CD4-positive, alpha-beta memory T cell (primary cell): ENCODE measurements at regions not wholly inside any gene's neighbourhood (a gene's known extent, or its start where the extent isn't known, plus 50 kb on each side); places are given as distances from the start of the nearest gene placed in this dataset.
A peak's percentile ranks its signal among the peaks of the same experiment; 100 is the strongest.

Experiments
- CTCF ChIA-PET: fragments of 350-600 bp; sonication (Branson Sonifier 250); formaldehyde crosslinking; loops from one replicate; lab custom pipeline; 2021; ENCODE audit warnings: inconsistent platforms; ENCODE audit not compliant: partially characterized antibody; lab: Charles Lee
- POLR2A ChIA-PET: fragments of 350-600 bp; sonication (Branson Sonifier 250); formaldehyde crosslinking; loops from one replicate; lab custom pipeline; 2021; ENCODE audit not compliant: partially characterized antibody; lab: Charles Lee
- DNase-seq, 5 donors: peaks; one replicate each; pipeline versions ENCODE4 v3.0.0 to v3.0.0-alpha.2; 2020 to 2022; ENCODE audit warnings: mixed read lengths in 1 of 5
- H3K27ac ChIP-seq: one replicate; pipeline ENCODE4 v1.7.0; 2013; ENCODE audit warnings: low read depth, low read length
- H3K27me3 ChIP-seq: 2 replicates; pipeline ENCODE4 v1.7.0; 2013; ENCODE audit warnings: mild to moderate bottlenecking, low read length, moderate library complexity; ENCODE audit not compliant: insufficient read depth
- H3K36me3 ChIP-seq: 2 replicates; pipeline ENCODE4 v1.7.0; 2013; ENCODE audit warnings: mild to moderate bottlenecking, low read length, moderate library complexity; ENCODE audit not compliant: insufficient read depth
- H3K4me1 ChIP-seq: 2 replicates; pipeline ENCODE4 v1.7.0; 2013; ENCODE audit warnings: mild to moderate bottlenecking, low read length, moderate library complexity; ENCODE audit not compliant: insufficient read depth
- H3K4me3 ChIP-seq, 2 donors: one replicate each; pipeline ENCODE4 v1.7.0; 2013; ENCODE audit warnings: low read length in 2 of 2, mild to moderate bottlenecking in 1 of 2
- H3K9me3 ChIP-seq, 2 donors: one replicate each; pipeline ENCODE4 v1.7.0; 2013; ENCODE audit warnings: low read length in 2 of 2, control low read depth in 1 of 2; ENCODE audit not compliant: control insufficient read depth in 1 of 2
- H3K27ac Mint-ChIP-seq, 7 donors: one replicate each; pipeline ENCODE4 v1.8.0; 2020 to 2021; ENCODE audit warnings: mixed read lengths in 7 of 7, mild to moderate bottlenecking in 6 of 7, inconsistent platforms in 3 of 7, moderate library complexity in 3 of 7
- H3K27me3 Mint-ChIP-seq, 2 donors: one replicate each; pipeline ENCODE4 v1.8.0; 2020 to 2021; ENCODE audit warnings: mixed read lengths in 2 of 2
- H3K36me3 Mint-ChIP-seq, 2 donors: one replicate each; pipeline ENCODE4 v1.8.0; 2020 to 2021; ENCODE audit warnings: mixed read lengths in 2 of 2, inconsistent platforms in 1 of 2, mild to moderate bottlenecking in 1 of 2
- H3K4me1 Mint-ChIP-seq, 4 donors: one replicate each; pipeline ENCODE4 v1.8.0; 2020 to 2021; ENCODE audit warnings: mixed read lengths in 4 of 4, mild to moderate bottlenecking in 1 of 4
- H3K4me3 Mint-ChIP-seq, 8 donors: one replicate each; pipeline ENCODE4 v1.8.0; 2020 to 2021; ENCODE audit warnings: mixed read lengths in 8 of 8, mild to moderate bottlenecking in 7 of 8, moderate library complexity in 6 of 8, inconsistent platforms in 3 of 8
- H3K9me3 Mint-ChIP-seq, 8 donors: one replicate each; pipeline ENCODE4 v1.8.0; 2020 to 2021; ENCODE audit warnings: mixed read lengths in 8 of 8, mild to moderate bottlenecking in 5 of 8, inconsistent platforms in 3 of 8, moderate library complexity in 1 of 8
- intact Hi-C: fragments of 100-400 bp; cut with micrococcal nuclease; formaldehyde crosslinking; loops from one replicate; pipeline ENCODE4 v1.15.1; 2023

DNA sequence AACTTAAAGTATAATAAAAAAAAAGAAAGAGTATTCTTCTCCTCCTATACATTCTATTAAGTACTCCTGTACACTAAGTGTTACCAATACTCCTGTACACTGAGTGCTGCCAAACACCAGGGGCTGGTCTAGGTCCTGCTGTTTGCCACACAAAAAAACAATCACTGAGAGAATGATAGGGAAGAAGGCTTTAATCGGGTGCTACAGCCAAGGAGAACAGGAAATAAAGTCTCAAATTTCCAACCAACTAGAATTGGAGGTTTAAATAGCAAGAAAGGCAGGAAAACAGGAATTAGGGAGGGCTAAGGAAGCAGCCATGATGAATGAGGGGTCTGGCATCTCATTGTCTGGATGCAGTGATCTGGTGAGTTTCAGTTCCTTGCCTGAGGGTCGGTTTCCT, 239.8 kb downstream of the ZNF674 start:
- Histone ChIP-seq H3K4me3 (no peak overlapping the region), H3K27me3 (no peaks in the 10 kb centered on the region), H3K9me3 (no peaks in the 10 kb centered on the region), H3K27ac (no peak overlapping the region), H3K36me3 (no peaks in the 10 kb centered on the region), H3K4me1 (no peaks in the 10 kb centered on the region)
- Mint-ChIP-seq H3K9me3 (peaks cover 0 to 18% (median 9%) of the 10 kb centered on the region in 8 donors), H3K4me3 (no peak overlapping the region), H3K27ac (no peak overlapping the region), H3K27me3 (no peaks in the 10 kb centered on the region), H3K4me1 (peaks cover 0 to 6% (median 0%) of the 10 kb centered on the region in 4 donors), H3K36me3 (no peaks in the 10 kb centered on the region)
- CTCF ChIA-PET, result no interaction called here
- POLR2A ChIA-PET, result no interaction called here
- no peak for DNase-seq
- intact Hi-C loops, result no loop called here

GRCh38 chrX:46301903-46302302, 243.3 kb downstream of the ZNF674 start:
- no peak overlapping the region for H3K4me3 Mint-ChIP-seq
- CTCF ChIA-PET, result no interaction called here
- Histone ChIP-seq H3K27me3 (no peaks in the 10 kb centered on the region), H3K27ac (no peak overlapping the region), H3K4me1 (no peaks in the 10 kb centered on the region), H3K9me3 (no peaks in the 10 kb centered on the region), H3K4me3 (no peak overlapping the region), H3K36me3 (no peaks in the 10 kb centered on the region)
- no peak overlapping the region for H3K27ac Mint-ChIP-seq
- peaks cover 0 to 18% (median 9%) of the 10 kb centered on the region in 8 donors for H3K9me3 Mint-ChIP-seq
- intact Hi-C loops, result no loop called here
- POLR2A ChIA-PET, result no interaction called here
- no peaks in the 10 kb centered on the region for H3K4me1 Mint-ChIP-seq
- H3K27me3 Mint-ChIP-seq, result no peaks in the 10 kb centered on the region
- H3K36me3 Mint-ChIP-seq, result no peaks in the 10 kb centered on the region
- DNase-seq, result no peak

GRCh38 chrX:46298821-46299220, 246.4 kb downstream of the ZNF674 start:
- intact Hi-C loops, result no loop called here
- H3K4me1 Mint-ChIP-seq, result no peaks in the 10 kb centered on the region
- peaks cover 0 to 1% of the 10 kb centered on the region in 2 donors for H3K27me3 Mint-ChIP-seq
- H3K27ac Mint-ChIP-seq, result no peak overlapping the region
- DNase-seq, result no peak
- Histone ChIP-seq H3K36me3 (no peaks in the 10 kb centered on the region), H3K27ac (no peak overlapping the region), H3K4me3 (no peak overlapping the region), H3K27me3 (no peaks in the 10 kb centered on the region), H3K4me1 (no peaks in the 10 kb centered on the region), H3K9me3 (no peaks in the 10 kb centered on the region)
- peaks cover 0 to 1% (median 0%) of the 10 kb centered on the region in 8 donors for H3K9me3 Mint-ChIP-seq
- H3K4me3 Mint-ChIP-seq, result no peak overlapping the region
- ChIA-PET CTCF (no interaction called here), POLR2A (no interaction called here)
- no peaks in the 10 kb centered on the region for H3K36me3 Mint-ChIP-seq

- Histone ChIP-seq H3K36me3 (no peaks in the 10 kb centered on the region), H3K27me3 (no peaks in the 10 kb centered on the region), H3K9me3 (no peaks in the 10 kb centered on the region), H3K27ac (no peak overlapping the region), H3K4me3 (no peak overlapping the region), H3K4me1 (no peaks in the 10 kb centered on the region)
- Mint-ChIP-seq H3K27me3 (peaks cover 0 to 1% of the 10 kb centered on the region in 2 donors), H3K36me3 (no peaks in the 10 kb centered on the region), H3K4me3 (no peak overlapping the region), H3K27ac (no peak overlapping the region), H3K4me1 (no peaks in the 10 kb centered on the region), H3K9me3 (peaks cover 0 to 1% (median 0%) of the 10 kb centered on the region in 8 donors)
- ChIA-PET POLR2A (no interaction called here), CTCF (no interaction called here)
- no peak for DNase-seq
- intact Hi-C loops, result no loop called here
Measured at GRCh38 chrX:46295963-46296362, 249.3 kb downstream of the ZNF674 start.

DNA sequence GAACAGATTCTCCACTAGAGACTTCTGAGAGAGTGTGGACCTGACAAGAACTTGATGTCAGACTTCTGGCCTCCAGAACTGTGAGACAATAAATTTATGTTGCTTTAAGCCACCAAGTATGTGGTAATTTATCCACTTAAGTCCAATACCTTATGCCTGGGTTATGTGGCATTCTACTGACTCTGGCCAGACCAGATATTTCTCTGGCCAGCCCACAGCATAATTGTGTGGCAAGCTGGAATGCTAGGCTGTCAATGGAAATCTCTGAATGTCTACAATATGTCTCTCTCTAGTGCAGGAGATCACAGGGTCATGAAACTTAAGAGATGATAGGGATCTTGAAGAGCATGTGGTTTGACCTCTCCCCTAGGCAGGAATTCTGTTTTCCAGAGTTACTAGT, 251.0 kb downstream of the ZNF674 start:
- no peak for DNase-seq
- H3K9me3 ChIP-seq, result no peaks in the 10 kb centered on the region
- intact Hi-C loops, result no loop called here
- H3K27ac ChIP-seq, result no peak overlapping the region
- CTCF ChIA-PET, result no interaction called here
- no peaks in the 10 kb centered on the region for H3K4me1 ChIP-seq
- no peak overlapping the region for H3K4me3 ChIP-seq
- H3K4me1 Mint-ChIP-seq, result no peaks in the 10 kb centered on the region
- peaks cover 0 to 1% of the 10 kb centered on the region in 2 donors for H3K27me3 Mint-ChIP-seq
- POLR2A ChIA-PET, result no interaction called here
- no peaks in the 10 kb centered on the region for H3K36me3 Mint-ChIP-seq
- H3K27me3 ChIP-seq, result no peaks in the 10 kb centered on the region
- no peaks in the 10 kb centered on the region for H3K36me3 ChIP-seq
- no peak overlapping the region for H3K27ac Mint-ChIP-seq
- no peak overlapping the region for H3K4me3 Mint-ChIP-seq
- H3K9me3 Mint-ChIP-seq, result peaks cover 0 to 2% (median 0%) of the 10 kb centered on the region in 8 donors

GRCh38 chrX:46279925-46280313, 265.3 kb downstream of the ZNF674 start:
- no peaks in the 10 kb centered on the region for H3K9me3 ChIP-seq
- no peaks in the 10 kb centered on the region for H3K27me3 ChIP-seq
- no peaks in the 10 kb centered on the region for H3K27me3 Mint-ChIP-seq
- intact Hi-C loops, result no loop called here
- no peaks in the 10 kb centered on the region for H3K36me3 ChIP-seq
- H3K27ac ChIP-seq, result no peak overlapping the region
- peaks cover 17% of the 10 kb centered on the region for H3K4me1 ChIP-seq
- peaks cover 0 to 2% (median 0%) of the 10 kb centered on the region in 8 donors for H3K9me3 Mint-ChIP-seq
- H3K4me3 ChIP-seq, result no peak overlapping the region
- ChIA-PET CTCF (no interaction called here), POLR2A (no interaction called here)
- no peak for DNase-seq
- H3K4me1 Mint-ChIP-seq, result peaks cover 14 to 19% (median 17%) of the 10 kb centered on the region in 4 donors
- H3K27ac Mint-ChIP-seq, result peak overlapping the region in 1 of 7 donors; percentile 7
- no peak overlapping the region for H3K4me3 Mint-ChIP-seq
- no peaks in the 10 kb centered on the region for H3K36me3 Mint-ChIP-seq

- H3K27ac Mint-ChIP-seq, result peak overlapping the region in 4 of 7 donors; percentile 28 to 83 (median 68)
- POLR2A ChIA-PET, result no interaction called here
- CTCF ChIA-PET, result no interaction called here
- Histone ChIP-seq H3K4me3 (no peak overlapping the region), H3K4me1 (peaks cover 17% of the 10 kb centered on the region), H3K9me3 (no peaks in the 10 kb centered on the region), H3K36me3 (no peaks in the 10 kb centered on the region), H3K27ac (no peak overlapping the region), H3K27me3 (no peaks in the 10 kb centered on the region)
- no peaks in the 10 kb centered on the region for H3K27me3 Mint-ChIP-seq
- H3K4me3 Mint-ChIP-seq, result peak overlapping the region in 7 of 8 donors; percentile 10 to 75 (median 37)
- peaks cover 0 to 2% (median 0%) of the 10 kb centered on the region in 8 donors for H3K9me3 Mint-ChIP-seq
- no peaks in the 10 kb centered on the region for H3K36me3 Mint-ChIP-seq
- H3K4me1 Mint-ChIP-seq, result peaks cover 14 to 19% (median 17%) of the 10 kb centered on the region in 4 donors
- intact Hi-C loops, result no loop called here
- DNase-seq, result no peak
Measured at GRCh38 chrX:46279214-46279924, 265.9 kb downstream of the ZNF674 start.
